Ovary (tissue), 7 donors: ENCODE measurements at regions not wholly inside any gene's neighbourhood (a gene's known extent, or its start where the extent isn't known, plus 50 kb on each side); places are given as distances from the start of the nearest gene placed in this dataset.

Experiments
- DNase-seq, 5 donors: peaks; one replicate each; pipeline ENCODE4 v3.0.0-alpha.2; 2019 to 2020
- H3K27ac ChIP-seq, 2 donors: fragments of 200-600 bp; one replicate each; pipeline versions ENCODE4 v1.5.1 to v1.8.0; 2019 to 2022
- H3K27me3 ChIP-seq: fragments of 200-600 bp; one replicate; pipeline ENCODE4 v1.8.0; 2022
- H3K36me3 ChIP-seq: fragments of 200-600 bp; sonication (generic); one replicate; pipeline ENCODE4 v1.5.1; 2019
- H3K4me1 ChIP-seq: one replicate; pipeline ENCODE4 v1.8.1; 2013; ENCODE audit warnings: mild to moderate bottlenecking, moderate library complexity; ENCODE audit not compliant: insufficient read depth
- H3K4me3 ChIP-seq: fragments of 200-600 bp; sonication (generic); one replicate; pipeline ENCODE4 v1.5.1; 2017
- H3K9me3 ChIP-seq, 2 donors: fragments of 200-600 bp in 1 of 2; sonication (generic) in 1 of 2; one replicate each; pipeline versions ENCODE4 v1.5.1 to v1.8.1; 2013 to 2019; ENCODE audit warnings: mild to moderate bottlenecking in 1 of 2, moderate library complexity in 1 of 2
- EP300 ChIP-seq: sonication (generic); formaldehyde crosslinking; IDR thresholded peaks from one replicate; pipeline ENCODE4 v1.6.1; 2017; ENCODE audit warnings: antibody characterized with exemption
- POLR2A ChIP-seq: fragments of 450-650 bp; IDR thresholded peaks from one replicate; pipeline ENCODE4 v1.6.1; 2017; ENCODE audit warnings: antibody characterized with exemption, mild to moderate bottlenecking, moderate library complexity
- WGBS, 3 donors: extraction: QIAGEN DNeasy Blood & Tissue Kit in 1 of 3; methylation state at CpG; one replicate each; pipeline versions ENCODE4 v1.1.5 to v1.1.7; 2013 to 2017; 5-methylcytosine and 5-hydroxymethylcytosine counted together
- intact Hi-C, 4 donors: fragments of 100-400 bp; cut with DNase I; formaldehyde crosslinking; loops; one replicate each; pipeline versions ENCODE4 v1.11.0 to v1.15.1; 2022 to 2023
- TF ChIP-seq, protein P1 (sequence below), 3 donors: fragments of 450-650 bp in 2 of 3; fragments of 200-600 bp in 1 of 3; IDR thresholded peaks; one replicate each; pipeline versions ENCODE4 v1.5.1 to v1.8.0; 2016 to 2022; ENCODE audit warnings: antibody characterized with exemption in 3 of 3, mild to moderate bottlenecking in 1 of 3
- donor health status: DM: no; HTN: no; CAD: no; lungs with moderate emphysema.
- donor health status: DM: no; HTN: no; CAD: no.
- donor health status: Bipolar disorder and iron deficiency.
- donor health status: DM: no; HTN: no; CAD: no.
- donor health status: DM: yes; HTN: yes; CAD: no.

DNA sequence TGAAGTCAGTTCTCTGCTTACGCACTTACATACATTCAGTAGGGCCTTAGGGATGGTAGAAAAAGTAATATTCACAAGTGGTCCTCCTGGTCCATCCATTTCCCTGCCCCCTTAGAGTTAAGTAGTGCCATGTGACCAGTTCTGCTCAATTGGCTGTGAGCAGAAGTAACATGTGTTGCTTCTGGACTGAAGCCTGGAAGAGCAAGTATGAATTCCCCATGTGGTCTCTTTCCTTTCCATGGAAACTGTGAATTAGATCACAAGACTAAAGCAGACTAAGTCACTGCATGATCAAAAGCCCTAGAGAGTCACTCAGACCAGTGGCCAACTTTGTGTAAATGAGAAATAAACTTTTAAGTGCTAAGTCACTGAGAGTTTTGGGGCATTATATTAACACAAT lies 341.7 kb upstream of the CADM1 start:
- WGBS, 3 donors = 89 to 100% (median 98%) methylated on average over 1 of the region's 1 CpG
- intact Hi-C loops = no loop called here
- TF ChIP-seq POLR2A (no peak), EP300 (no peak)
- TF ChIP-seq, protein P1, sequence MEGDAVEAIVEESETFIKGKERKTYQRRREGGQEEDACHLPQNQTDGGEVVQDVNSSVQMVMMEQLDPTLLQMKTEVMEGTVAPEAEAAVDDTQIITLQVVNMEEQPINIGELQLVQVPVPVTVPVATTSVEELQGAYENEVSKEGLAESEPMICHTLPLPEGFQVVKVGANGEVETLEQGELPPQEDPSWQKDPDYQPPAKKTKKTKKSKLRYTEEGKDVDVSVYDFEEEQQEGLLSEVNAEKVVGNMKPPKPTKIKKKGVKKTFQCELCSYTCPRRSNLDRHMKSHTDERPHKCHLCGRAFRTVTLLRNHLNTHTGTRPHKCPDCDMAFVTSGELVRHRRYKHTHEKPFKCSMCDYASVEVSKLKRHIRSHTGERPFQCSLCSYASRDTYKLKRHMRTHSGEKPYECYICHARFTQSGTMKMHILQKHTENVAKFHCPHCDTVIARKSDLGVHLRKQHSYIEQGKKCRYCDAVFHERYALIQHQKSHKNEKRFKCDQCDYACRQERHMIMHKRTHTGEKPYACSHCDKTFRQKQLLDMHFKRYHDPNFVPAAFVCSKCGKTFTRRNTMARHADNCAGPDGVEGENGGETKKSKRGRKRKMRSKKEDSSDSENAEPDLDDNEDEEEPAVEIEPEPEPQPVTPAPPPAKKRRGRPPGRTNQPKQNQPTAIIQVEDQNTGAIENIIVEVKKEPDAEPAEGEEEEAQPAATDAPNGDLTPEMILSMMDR (IDR thresholded peaks at IDR 0.05) = no peak
- H3K27ac ChIP-seq = no peak overlapping the region
- no peaks in the 10 kb centered on the region for H3K4me1 ChIP-seq
- DNase-seq = no peak
- no peaks in the 10 kb centered on the region for H3K36me3 ChIP-seq
- H3K9me3 ChIP-seq = no peaks in the 10 kb centered on the region
- H3K27me3 ChIP-seq = no peaks in the 10 kb centered on the region
- no peak overlapping the region for H3K4me3 ChIP-seq

DNA sequence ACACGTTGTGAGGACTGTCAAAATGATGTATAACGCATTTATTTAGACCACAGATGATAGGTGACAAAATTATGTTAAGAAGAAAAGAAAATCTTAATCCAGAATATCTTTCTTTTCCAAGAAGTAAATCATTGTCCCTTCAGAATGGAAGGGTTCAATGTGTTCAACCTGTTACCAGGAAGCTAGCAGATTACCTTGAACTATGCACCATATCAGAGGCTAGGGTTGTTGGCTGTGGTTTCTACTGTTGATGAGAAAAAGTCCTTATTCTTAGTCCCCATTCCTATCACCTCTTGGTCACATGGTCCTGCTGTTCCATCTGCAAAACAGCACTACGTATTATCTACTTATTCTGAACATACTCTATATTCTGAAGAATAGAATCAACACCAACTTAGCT lies 339.5 kb upstream of the CADM1 start:
- no peak for DNase-seq
- 47 to 66% (median 58%) methylated on average over 3 of the region's 3 CpGs for WGBS, 3 donors
- Histone ChIP-seq H3K4me1 (no peaks in the 10 kb centered on the region), H3K36me3 (no peaks in the 10 kb centered on the region), H3K9me3 (no peaks in the 10 kb centered on the region), H3K27me3 (no peaks in the 10 kb centered on the region), H3K4me3 (no peak overlapping the region), H3K27ac (no peak overlapping the region)
- TF ChIP-seq EP300 (no peak), POLR2A (no peak)
- intact Hi-C loops = no loop called here

DNA sequence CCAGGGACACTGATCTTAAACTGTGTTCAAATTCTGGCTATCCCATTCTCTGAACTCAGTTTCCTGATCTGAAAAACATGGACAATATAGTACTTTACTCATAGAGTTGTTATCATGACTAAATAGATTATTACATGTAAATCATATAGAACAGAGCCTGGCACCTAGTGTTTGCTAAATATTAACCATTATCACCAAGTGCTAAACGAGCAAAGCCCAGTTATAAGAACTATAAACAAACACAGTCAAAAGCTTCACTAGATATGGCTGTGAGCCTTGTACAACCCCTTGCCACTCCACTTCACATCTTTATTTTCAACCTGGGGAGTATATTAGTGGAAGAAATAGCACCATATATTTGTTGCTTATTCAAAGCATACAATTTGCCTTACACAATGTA lies 338.9 kb upstream of the CADM1 start:
- DNase-seq = no peak
- Histone ChIP-seq H3K27me3 (no peaks in the 10 kb centered on the region), H3K36me3 (no peaks in the 10 kb centered on the region), H3K4me1 (no peaks in the 10 kb centered on the region), H3K27ac (no peak overlapping the region), H3K4me3 (no peak overlapping the region), H3K9me3 (no peaks in the 10 kb centered on the region)
- WGBS, 3 donors = 30 to 43% (median 33%) methylated on average over 1 of the region's 1 CpG
- intact Hi-C loops = no loop called here
- TF ChIP-seq POLR2A (no peak), EP300 (no peak)
- TF ChIP-seq, protein P1 (IDR thresholded peaks at IDR 0.05) = no peak

DNA sequence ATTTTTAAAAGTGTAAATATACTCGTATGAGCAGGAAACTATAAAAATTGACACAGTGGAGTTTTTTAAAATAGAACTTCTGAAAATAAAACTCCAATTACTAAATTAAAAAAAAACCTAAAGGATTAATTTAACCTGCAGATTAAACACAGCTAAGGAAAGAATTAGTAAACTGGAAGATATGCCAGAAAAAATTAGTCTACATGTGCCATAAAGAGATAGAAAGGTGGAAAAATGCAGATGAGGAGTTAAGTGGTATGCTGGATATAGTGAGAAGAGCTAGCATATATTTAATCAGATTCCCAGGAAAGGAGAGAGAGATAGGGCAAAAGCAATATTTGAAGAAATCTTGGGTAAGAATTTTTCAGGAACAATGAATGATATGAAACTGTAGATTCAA lies 315.8 kb upstream of the CADM1 start:
- WGBS, 3 donors = 82 to 92% (median 85%) methylated on average over 1 of the region's 1 CpG
- H3K36me3 ChIP-seq = no peaks in the 10 kb centered on the region
- H3K27ac ChIP-seq = no peak overlapping the region
- DNase-seq = no peak
- no peaks in the 10 kb centered on the region for H3K9me3 ChIP-seq
- intact Hi-C loops = no loop called here
- H3K4me3 ChIP-seq = no peak overlapping the region
- TF ChIP-seq, protein P1 (IDR thresholded peaks at IDR 0.05) = no peak
- no peak for TF ChIP-seq POLR2A
- no peak for TF ChIP-seq EP300
- H3K4me1 ChIP-seq = no peaks in the 10 kb centered on the region
- H3K27me3 ChIP-seq = no peaks in the 10 kb centered on the region

DNA sequence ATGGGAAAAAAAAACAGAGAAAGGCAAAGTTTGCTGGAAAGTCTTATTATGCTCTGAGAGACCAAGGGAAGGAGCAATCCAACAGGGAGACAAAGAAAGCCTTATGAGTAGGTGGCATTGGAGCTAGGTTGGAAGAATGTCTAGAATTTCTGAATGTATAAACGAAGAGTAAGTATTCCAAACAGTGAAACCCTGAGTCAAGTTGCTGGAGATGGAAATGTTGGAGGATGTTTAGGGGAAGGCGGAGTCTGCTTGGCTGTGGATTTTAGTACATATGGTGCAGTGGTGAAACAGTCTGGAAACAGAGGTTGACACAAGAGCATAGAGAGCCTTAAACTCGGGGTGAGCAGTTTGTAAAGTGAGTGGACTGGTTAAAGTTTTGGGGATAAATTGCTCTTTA lies 314.8 kb upstream of the CADM1 start:
- 76 to 88% (median 87%) methylated on average over 3 of the region's 3 CpGs for WGBS, 3 donors
- H3K9me3 ChIP-seq = no peaks in the 10 kb centered on the region
- no peak overlapping the region for H3K27ac ChIP-seq
- no peaks in the 10 kb centered on the region for H3K27me3 ChIP-seq
- no peaks in the 10 kb centered on the region for H3K4me1 ChIP-seq
- DNase-seq = no peak
- TF ChIP-seq EP300 = no peak
- TF ChIP-seq, protein P1 (IDR thresholded peaks at IDR 0.05) = no peak
- TF ChIP-seq POLR2A = no peak
- no peaks in the 10 kb centered on the region for H3K36me3 ChIP-seq
- no peak overlapping the region for H3K4me3 ChIP-seq
- intact Hi-C loops = no loop called here
